ENCODE measurements at regions not wholly inside any gene's neighbourhood (a gene's known extent, or its start where the extent isn't known, plus 50 kb on each side); places are given as distances from the start of the nearest gene placed in this dataset.

GRCh38 chr4:42248972-42249371, 96.5 kb upstream of the BEND4 start:
- TF ChIP-seq EZH2 (IDR thresholded peaks at IDR 0.05; ENCODE audit: insufficient read depth, poor library complexity, severe bottlenecking) = no peak
- no peak for TF ChIP-seq EZH2phosphoT487 (IDR thresholded peaks at IDR 0.05; ENCODE audit: insufficient read depth, low read depth)

Measured in GM23248 (cell line).